Esophagus (tissue), 2 donors: ENCODE measurements at regions not wholly inside any gene's neighbourhood (a gene's known extent, or its start where the extent isn't known, plus 50 kb on each side); places are given as distances from the start of the nearest gene placed in this dataset.

Experiments
- H3K27ac ChIP-seq, 2 donors: one replicate each; pipeline ENCODE4 v1.5.1; 2013; ENCODE audit warnings: low read depth in 2 of 2, mild to moderate bottlenecking in 2 of 2, inconsistent platforms in 1 of 2, low read length in 1 of 2, moderate library complexity in 1 of 2
- H3K27me3 ChIP-seq, 2 donors: one replicate each; pipeline ENCODE4 v1.6.1; 2013; ENCODE audit warnings: low read length in 2 of 2, control low read depth in 1 of 2, mild to moderate bottlenecking in 1 of 2; ENCODE audit not compliant: insufficient read depth in 2 of 2, control insufficient read depth in 1 of 2
- H3K36me3 ChIP-seq, 2 donors: one replicate each; pipeline ENCODE4 v1.6.1; 2013; ENCODE audit warnings: low read length in 1 of 2; ENCODE audit not compliant: control insufficient read depth in 2 of 2, insufficient read depth in 2 of 2
- H3K4me1 ChIP-seq, 2 donors: one replicate each; pipeline ENCODE4 v1.6.1; 2013; ENCODE audit warnings: low read length in 1 of 2; ENCODE audit not compliant: control insufficient read depth in 2 of 2, insufficient read depth in 2 of 2
- H3K4me3 ChIP-seq, 2 donors: one replicate each; pipeline ENCODE4 v1.5.1; 2013; ENCODE audit warnings: low read length in 2 of 2, mild to moderate bottlenecking in 2 of 2, low read depth in 1 of 2, moderate library complexity in 1 of 2
- H3K9me3 ChIP-seq, 2 donors: one replicate each; pipeline ENCODE4 v1.6.1; 2013; ENCODE audit warnings: mild to moderate bottlenecking in 2 of 2, low read depth in 1 of 2, low read length in 1 of 2, moderate library complexity in 1 of 2; ENCODE audit not compliant: control insufficient read depth in 2 of 2, insufficient read depth in 1 of 2
- WGBS, 2 donors: extraction: QIAGEN DNeasy Blood & Tissue Kit; methylation state at CpG; one replicate each; pipeline ENCODE4 v1.1.7; 2013; 5-methylcytosine and 5-hydroxymethylcytosine counted together
- donor health status: healthy with polysubstance abuse.
- donor health status: Bipolar disorder and iron deficiency.

GRCh38 chr4:26001816-26002215 lies 87.8 kb downstream of the SMIM20 start:
- Histone ChIP-seq H3K36me3 (no peaks in the 10 kb centered on the region), H3K27me3 (no peaks in the 10 kb centered on the region)
- 83 to 89% methylated on average over 2 of the region's 2 CpGs for WGBS, 2 donors

GRCh38 chr4:26003056-26003455 lies 89.0 kb downstream of the SMIM20 start:
- H3K27ac ChIP-seq = no peak overlapping the region
- H3K4me3 ChIP-seq = no peak overlapping the region
- no peaks in the 10 kb centered on the region for H3K36me3 ChIP-seq
- no peaks in the 10 kb centered on the region for H3K27me3 ChIP-seq
- WGBS, 2 donors = 79 to 86% methylated on average over 2 of the region's 2 CpGs
- H3K9me3 ChIP-seq = no peaks in the 10 kb centered on the region
- H3K4me1 ChIP-seq = no peaks in the 10 kb centered on the region

More at GRCh38 chr4:26001816-26002215, 87.8 kb downstream of the SMIM20 start:
- Histone ChIP-seq H3K9me3 (no peaks in the 10 kb centered on the region), H3K4me1 (no peaks in the 10 kb centered on the region), H3K4me3 (no peak overlapping the region), H3K27ac (no peak overlapping the region)

DNA sequence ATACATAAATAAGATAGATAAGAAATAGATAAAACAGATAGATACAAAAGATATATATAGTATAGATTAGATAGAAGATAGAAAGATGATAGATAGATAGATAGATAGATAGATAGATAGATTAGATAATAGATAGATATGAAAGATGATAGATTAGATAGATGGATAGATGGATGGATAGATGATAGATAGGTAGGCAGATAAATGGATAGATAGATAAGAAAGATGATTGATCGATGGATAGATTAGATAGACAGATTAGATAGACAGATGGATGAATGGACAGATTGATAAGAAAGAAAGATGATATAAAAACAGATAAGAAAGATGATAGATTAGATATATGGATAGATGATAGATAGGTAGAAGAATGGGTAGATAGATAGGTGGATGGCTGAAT lies 90.3 kb downstream of the SMIM20 start:
- no peak overlapping the region for H3K4me3 ChIP-seq
- no peaks in the 10 kb centered on the region for H3K36me3 ChIP-seq
- no peaks in the 10 kb centered on the region for H3K27me3 ChIP-seq
- 79 to 95% methylated on average over 1 of the region's 1 CpG for WGBS, 2 donors
- no peaks in the 10 kb centered on the region for H3K9me3 ChIP-seq
- no peaks in the 10 kb centered on the region for H3K4me1 ChIP-seq
- no peak overlapping the region for H3K27ac ChIP-seq

DNA sequence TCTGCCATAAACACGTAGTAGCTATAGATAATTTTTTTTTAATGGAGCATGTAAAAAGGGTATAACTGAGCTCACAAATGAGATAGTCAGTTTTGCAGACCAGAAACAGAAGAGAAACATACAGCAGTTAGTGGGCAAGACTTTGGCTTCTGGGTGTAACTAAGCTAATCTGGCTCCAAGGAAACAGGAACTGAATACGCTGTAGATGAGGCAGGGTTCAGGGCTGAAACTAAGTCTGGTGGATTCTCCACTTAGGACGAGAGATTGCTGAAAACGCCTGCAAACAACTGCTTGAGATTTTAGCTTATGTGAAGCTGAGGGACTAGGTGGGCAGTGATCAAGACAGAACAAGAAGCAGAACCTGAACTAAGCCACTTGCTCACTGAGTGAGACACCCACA lies 91.7 kb downstream of the SMIM20 start:
- 78 to 79% methylated on average over 4 of the region's 4 CpGs for WGBS, 2 donors
- Histone ChIP-seq H3K27ac (no peak overlapping the region), H3K4me1 (no peaks in the 10 kb centered on the region), H3K27me3 (no peaks in the 10 kb centered on the region), H3K36me3 (no peaks in the 10 kb centered on the region), H3K9me3 (no peaks in the 10 kb centered on the region), H3K4me3 (no peak overlapping the region)

- Histone ChIP-seq H3K36me3 (no peaks in the 10 kb centered on the region), H3K27me3 (no peaks in the 10 kb centered on the region), H3K9me3 (no peaks in the 10 kb centered on the region), H3K4me3 (no peak overlapping the region), H3K4me1 (no peaks in the 10 kb centered on the region), H3K27ac (no peak overlapping the region)
- 0% methylated on average over 1 of the region's 1 CpG for WGBS, 2 donors
Observed at GRCh38 chr4:26008737-26009136, 94.7 kb downstream of the SMIM20 start.

DNA sequence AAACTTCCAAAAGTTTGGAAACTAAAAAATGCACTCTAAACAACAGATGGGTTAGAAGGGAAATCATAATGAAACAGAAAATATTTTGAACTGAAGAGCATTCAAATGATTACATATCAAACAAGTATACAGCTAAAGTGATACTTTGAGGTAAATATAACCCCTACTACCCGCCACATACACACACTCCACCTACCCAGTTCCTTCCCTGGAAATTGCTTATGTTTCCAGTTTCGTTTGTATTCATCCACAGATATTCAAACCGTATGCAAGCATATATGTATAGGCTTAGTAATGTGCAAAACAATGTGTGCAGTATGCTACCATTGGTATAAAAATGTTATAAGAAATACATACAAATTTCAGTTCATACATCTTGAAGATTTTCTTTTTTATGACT lies 95.5 kb downstream of the SMIM20 start:
- Histone ChIP-seq H3K4me1 (peaks cover 0 to 3% of the 10 kb centered on the region in 2 donors), H3K27me3 (no peaks in the 10 kb centered on the region), H3K4me3 (no peak overlapping the region), H3K9me3 (no peaks in the 10 kb centered on the region), H3K27ac (no peak overlapping the region), H3K36me3 (no peaks in the 10 kb centered on the region)
- WGBS, 2 donors = 76 to 77% methylated on average over 3 of the region's 3 CpGs

DNA sequence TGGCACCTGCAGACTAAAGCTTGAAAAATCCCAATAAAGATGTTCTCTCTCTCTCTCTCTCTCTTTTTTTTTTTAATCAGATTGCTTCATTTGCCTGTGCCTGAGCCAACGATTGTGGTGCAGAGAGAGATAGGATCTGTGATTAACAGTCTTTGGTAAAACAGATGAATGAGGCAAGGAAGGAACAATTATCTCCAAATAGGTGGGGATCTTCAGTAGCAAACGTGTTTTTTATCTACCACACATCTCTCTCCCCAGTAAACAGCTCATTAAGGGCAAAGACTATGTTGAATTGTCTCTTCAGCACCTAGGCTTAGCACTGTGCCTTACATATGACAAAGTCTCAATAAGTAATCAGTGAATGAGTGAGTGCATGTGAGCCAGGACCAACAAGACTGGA lies 96.3 kb downstream of the SMIM20 start:
- WGBS, 2 donors = 39 to 40% methylated on average over 2 of the region's 2 CpGs

DNA sequence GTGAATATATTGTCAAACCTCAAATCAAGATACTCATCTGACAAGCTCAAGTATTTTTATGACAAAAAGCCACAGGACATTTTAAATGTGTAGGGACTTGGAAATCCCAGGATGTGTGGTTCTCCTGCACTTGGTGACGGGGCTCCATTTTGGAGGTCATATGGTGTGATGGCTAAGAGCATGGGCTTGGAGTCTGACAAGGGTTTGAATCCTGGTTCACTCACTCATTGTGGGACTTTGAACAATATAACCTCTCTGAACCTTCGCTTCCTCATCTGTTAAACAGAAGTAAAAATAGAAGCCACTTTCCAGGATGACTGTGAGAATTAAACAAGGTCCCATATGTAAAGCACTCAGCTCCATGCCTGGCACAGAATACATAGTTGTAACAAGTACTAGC lies 99.6 kb downstream of the SMIM20 start:
- 0% methylated on average over 2 of the region's 2 CpGs for WGBS, 2 donors
- Histone ChIP-seq H3K27ac (no peak overlapping the region), H3K9me3 (no peaks in the 10 kb centered on the region), H3K4me3 (no peak overlapping the region), H3K4me1 (peaks cover 0 to 8% of the 10 kb centered on the region in 2 donors), H3K36me3 (no peaks in the 10 kb centered on the region), H3K27me3 (no peaks in the 10 kb centered on the region)

More for the DNA sequence above, 96.3 kb downstream of the SMIM20 start:
- Histone ChIP-seq H3K9me3 (no peaks in the 10 kb centered on the region), H3K27ac (no peak overlapping the region), H3K4me3 (no peak overlapping the region), H3K36me3 (no peaks in the 10 kb centered on the region), H3K27me3 (no peaks in the 10 kb centered on the region), H3K4me1 (peaks cover 0 to 8% of the 10 kb centered on the region in 2 donors)

DNA sequence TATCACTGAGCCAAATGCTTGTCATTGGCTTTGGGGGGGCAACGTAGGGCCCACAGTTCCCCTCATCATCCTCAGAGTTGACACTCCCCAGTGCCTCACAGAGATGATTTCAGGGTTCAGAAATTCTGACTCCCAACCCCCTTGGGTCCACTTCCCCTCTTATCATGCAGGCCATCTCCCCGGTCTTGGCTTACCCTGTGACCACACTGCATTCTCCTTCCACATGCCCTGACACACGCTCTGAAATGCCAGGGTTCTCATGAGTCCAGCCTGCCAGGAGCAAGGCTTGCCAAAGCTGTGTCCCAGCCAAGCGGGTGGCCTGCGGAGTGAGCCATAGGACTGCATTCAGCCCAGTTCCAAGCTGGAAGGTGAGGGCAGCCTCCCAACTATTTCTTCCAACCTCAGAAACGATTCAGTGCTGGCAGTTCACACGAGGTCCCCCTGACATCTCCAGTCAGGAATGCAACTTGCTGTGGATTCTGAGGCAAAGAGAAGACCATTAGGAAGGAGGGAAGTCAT lies 101.2 kb downstream of the SMIM20 start:
- no peaks in the 10 kb centered on the region for H3K36me3 ChIP-seq
- peaks cover 0 to 8% of the 10 kb centered on the region in 2 donors for H3K4me1 ChIP-seq
- H3K4me3 ChIP-seq = no peak overlapping the region
- H3K27ac ChIP-seq = peak overlapping the region in 1 of 2 donors; percentile 15
- 33 to 44% methylated on average over 7 of the region's 7 CpGs for WGBS, 2 donors
- no peaks in the 10 kb centered on the region for H3K27me3 ChIP-seq
- no peaks in the 10 kb centered on the region for H3K9me3 ChIP-seq

DNA sequence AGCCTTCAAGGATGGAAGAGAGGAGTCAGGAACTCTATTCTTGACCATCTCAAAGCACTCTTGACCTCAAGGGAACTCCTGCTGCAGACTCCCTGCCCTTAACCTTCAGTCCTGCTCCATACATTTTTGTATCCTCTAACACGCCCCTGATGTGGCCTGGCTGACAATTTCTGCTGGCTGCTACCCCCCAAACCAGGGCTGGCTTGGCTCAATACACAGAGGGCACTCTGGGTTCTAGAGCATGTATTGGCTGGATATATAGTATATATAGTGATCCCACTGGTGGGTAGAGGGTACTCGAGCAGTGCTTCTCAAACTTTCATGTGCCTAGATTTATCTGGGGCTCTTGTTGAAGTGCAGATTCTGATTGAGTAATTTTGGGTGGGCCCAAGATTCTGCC lies 101.9 kb downstream of the SMIM20 start:
- Histone ChIP-seq H3K36me3 (no peaks in the 10 kb centered on the region), H3K27ac (no peak overlapping the region), H3K4me1 (peaks cover 0 to 8% of the 10 kb centered on the region in 2 donors), H3K9me3 (no peaks in the 10 kb centered on the region), H3K4me3 (no peak overlapping the region), H3K27me3 (no peaks in the 10 kb centered on the region)
- 74 to 91% methylated on average over 2 of the region's 2 CpGs for WGBS, 2 donors
